ENCODE measurements at regions not wholly inside any gene's neighbourhood (a gene's known extent, or its start where the extent isn't known, plus 50 kb on each side); places are given as distances from the start of the nearest gene placed in this dataset.

DNA sequence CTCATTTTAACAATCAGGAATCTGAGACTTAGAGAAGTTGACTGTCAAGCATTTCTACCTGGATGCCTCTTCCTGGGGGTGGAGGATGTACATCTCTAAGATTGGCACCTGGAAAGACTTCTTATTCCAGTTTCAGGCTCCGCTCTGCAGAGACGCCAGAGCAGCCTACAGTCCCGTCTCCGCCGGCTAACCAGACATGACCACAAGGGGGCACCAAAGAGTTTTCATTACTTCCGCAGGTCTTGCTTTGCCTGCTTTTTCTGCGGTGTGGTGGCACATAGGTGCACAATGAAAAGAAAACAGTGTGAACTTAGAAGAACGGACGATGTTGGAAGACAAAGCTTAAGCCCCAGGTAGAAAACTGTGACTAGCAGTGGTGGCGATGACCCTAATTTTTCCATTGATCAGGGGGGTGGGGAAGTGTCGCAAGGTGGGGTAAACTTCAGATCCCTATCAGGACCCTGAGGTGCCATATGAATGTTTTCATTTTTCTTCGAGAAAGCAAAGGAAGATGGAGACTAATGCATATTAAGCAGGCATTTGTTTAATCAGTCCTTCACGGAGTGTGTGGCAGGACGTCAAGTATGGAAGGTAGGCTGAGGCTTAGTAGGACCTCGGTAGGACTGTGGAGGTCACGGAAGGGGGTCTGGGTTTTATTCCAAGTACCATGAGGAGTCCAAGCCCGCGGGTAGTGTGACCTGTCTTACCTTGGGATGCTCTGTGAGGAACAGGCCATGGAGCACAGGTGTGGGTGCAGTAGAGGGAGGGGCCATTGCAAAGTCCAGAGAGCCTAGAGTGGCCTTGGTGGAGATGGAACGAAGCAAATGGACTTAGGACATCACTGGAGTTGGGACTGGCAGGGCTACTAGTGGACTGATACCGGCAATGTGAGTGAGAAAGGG, 60.1 kb upstream of the SORCS3 start:
- no peak overlapping the region for H3K4me3 ChIP-seq
- peaks cover 0 to 5% (median 0%) of the 10 kb centered on the region in 4 donors for H3K4me1 ChIP-seq
- intact Hi-C loops (cut with DNase I) = no loop called here
- H3K36me3 ChIP-seq = no peaks in the 10 kb centered on the region
- no peaks in the 10 kb centered on the region for H3K9me3 ChIP-seq
- peaks cover 0 to 20% (median 0%) of the 10 kb centered on the region in 3 donors for H3K27me3 ChIP-seq
- TF ChIP-seq, protein P1, sequence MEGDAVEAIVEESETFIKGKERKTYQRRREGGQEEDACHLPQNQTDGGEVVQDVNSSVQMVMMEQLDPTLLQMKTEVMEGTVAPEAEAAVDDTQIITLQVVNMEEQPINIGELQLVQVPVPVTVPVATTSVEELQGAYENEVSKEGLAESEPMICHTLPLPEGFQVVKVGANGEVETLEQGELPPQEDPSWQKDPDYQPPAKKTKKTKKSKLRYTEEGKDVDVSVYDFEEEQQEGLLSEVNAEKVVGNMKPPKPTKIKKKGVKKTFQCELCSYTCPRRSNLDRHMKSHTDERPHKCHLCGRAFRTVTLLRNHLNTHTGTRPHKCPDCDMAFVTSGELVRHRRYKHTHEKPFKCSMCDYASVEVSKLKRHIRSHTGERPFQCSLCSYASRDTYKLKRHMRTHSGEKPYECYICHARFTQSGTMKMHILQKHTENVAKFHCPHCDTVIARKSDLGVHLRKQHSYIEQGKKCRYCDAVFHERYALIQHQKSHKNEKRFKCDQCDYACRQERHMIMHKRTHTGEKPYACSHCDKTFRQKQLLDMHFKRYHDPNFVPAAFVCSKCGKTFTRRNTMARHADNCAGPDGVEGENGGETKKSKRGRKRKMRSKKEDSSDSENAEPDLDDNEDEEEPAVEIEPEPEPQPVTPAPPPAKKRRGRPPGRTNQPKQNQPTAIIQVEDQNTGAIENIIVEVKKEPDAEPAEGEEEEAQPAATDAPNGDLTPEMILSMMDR (IDR thresholded peaks at IDR 0.05) = peak in 3 of 4 experiments; percentile 52 to 82 (median 62)
- no peak for TF ChIP-seq POLR2AphosphoS5 (IDR thresholded peaks at IDR 0.05)
- H3K27ac ChIP-seq = no peak overlapping the region
- DNase-seq = peak; percentile 75
- 37 to 44% methylated on average over 20 of the region's 20 CpGs for WGBS, 2 donors

DNA sequence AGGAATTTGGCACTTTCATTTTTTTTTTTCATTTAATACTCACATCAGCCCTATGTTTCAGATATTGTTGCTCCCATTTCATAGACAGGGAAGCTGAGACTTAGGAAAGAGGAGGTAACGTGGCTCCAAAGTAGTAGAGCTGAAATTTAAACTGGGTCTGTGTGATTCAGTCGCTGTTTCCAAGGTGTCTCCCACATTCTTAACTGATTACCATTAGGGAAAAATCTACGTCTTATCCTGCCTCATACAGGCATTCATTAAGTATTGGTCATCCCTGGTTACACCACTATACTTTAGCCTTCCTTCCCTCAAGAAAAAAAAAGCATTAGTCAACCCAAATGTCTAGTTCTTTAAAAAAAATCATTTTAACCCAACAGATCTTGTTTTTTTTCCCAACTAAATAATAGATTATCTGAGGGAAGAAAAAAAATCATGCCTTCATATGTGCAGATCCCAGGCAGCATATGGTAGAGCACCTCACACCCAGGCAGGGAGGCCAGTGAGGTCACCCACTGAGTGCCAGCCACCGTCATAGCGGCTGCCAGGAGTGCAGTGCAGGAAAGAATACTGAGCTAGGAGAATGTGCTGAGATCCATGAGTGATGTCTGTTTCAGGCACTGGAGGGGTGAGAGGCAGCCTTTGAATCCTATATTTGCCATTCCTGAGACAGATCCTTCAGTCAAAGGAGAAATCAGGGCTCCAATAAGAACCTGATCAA, 59.0 kb upstream of the SORCS3 start:
- 76 to 89% methylated on average over 5 of the region's 5 CpGs for WGBS, 2 donors
- TF ChIP-seq EP300 (IDR thresholded peaks at IDR 0.05) = no peak
- TF ChIP-seq, protein P1 (IDR thresholded peaks at IDR 0.05) = no peak
- no peak for TF ChIP-seq POLR2A (IDR thresholded peaks at IDR 0.05)
- TF ChIP-seq POLR2AphosphoS5 (IDR thresholded peaks at IDR 0.05) = no peak
- Histone ChIP-seq H3K4me1 (peaks cover 0 to 5% (median 0%) of the 10 kb centered on the region in 4 donors), H3K27ac (no peak overlapping the region), H3K4me3 (no peak overlapping the region), H3K9me3 (no peaks in the 10 kb centered on the region), H3K27me3 (peaks cover 0 to 20% (median 0%) of the 10 kb centered on the region in 3 donors), H3K36me3 (no peaks in the 10 kb centered on the region)
- intact Hi-C loops (cut with DNase I) = no loop called here
- DNase-seq = no peak

DNA sequence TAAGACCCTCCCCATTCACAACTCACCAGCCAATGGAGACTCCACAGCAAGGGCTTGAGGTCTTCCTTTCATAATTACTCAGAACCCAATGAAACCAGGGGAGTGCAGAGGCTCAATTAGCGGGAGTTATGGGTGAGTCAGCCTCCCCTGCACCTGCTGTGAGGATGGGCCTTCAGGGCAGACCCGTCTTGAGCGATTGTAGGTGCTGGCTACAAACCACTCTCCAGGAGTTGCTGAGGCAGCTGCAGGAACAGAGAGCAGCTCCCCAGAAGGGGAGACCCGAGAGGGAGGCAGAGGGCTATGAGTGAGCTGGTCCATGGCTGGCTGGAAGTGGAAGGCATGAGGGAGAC, 58.5 kb upstream of the SORCS3 start:
- intact Hi-C loops (cut with DNase I) = no loop called here
- 57 to 74% methylated on average over 4 of the region's 4 CpGs for WGBS, 2 donors

DNA sequence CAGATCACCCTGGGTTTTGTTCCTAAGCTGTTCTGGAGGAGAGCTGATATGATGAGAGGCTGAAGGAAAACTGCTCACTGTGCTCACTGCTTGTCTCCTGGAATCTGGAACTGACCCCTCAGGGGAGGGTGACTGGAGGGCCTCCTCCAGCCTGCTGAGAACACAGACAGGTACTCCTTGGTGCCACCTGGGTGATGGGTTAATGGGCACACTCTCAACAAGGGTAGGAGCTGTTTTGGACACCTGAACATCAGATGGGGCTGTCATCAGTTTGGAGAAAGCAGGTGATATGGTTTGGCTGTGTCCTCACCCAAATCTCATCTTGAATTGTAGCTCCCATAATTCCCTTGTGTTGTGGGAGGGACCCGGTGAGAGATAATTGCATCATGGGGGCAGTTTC, 58.1 kb upstream of the SORCS3 start:
- Histone ChIP-seq H3K4me3 (no peak overlapping the region), H3K27me3 (peaks cover 0 to 20% (median 0%) of the 10 kb centered on the region in 3 donors), H3K36me3 (no peaks in the 10 kb centered on the region), H3K4me1 (peaks cover 0 to 5% (median 0%) of the 10 kb centered on the region in 4 donors), H3K9me3 (no peaks in the 10 kb centered on the region), H3K27ac (no peak overlapping the region)
- TF ChIP-seq POLR2A (IDR thresholded peaks at IDR 0.05) = no peak
- no peak for TF ChIP-seq POLR2AphosphoS5 (IDR thresholded peaks at IDR 0.05)
- TF ChIP-seq, protein P1 (IDR thresholded peaks at IDR 0.05) = no peak
- no peak for TF ChIP-seq EP300 (IDR thresholded peaks at IDR 0.05)
- no peak for DNase-seq
- WGBS, 2 donors = 91 to 92% methylated on average over 1 of the region's 1 CpG
- intact Hi-C loops (cut with DNase I) = no loop called here

More for the DNA sequence above, 58.5 kb upstream of the SORCS3 start:
- Histone ChIP-seq H3K27me3 (peaks cover 0 to 20% (median 0%) of the 10 kb centered on the region in 3 donors), H3K9me3 (no peaks in the 10 kb centered on the region), H3K4me3 (no peak overlapping the region), H3K36me3 (no peaks in the 10 kb centered on the region), H3K27ac (no peak overlapping the region), H3K4me1 (peaks cover 0 to 5% (median 0%) of the 10 kb centered on the region in 4 donors)
- no peak for TF ChIP-seq POLR2AphosphoS5 (IDR thresholded peaks at IDR 0.05)
- no peak for TF ChIP-seq POLR2A (IDR thresholded peaks at IDR 0.05)
- TF ChIP-seq, protein P1 (IDR thresholded peaks at IDR 0.05) = no peak
- no peak for TF ChIP-seq EP300 (IDR thresholded peaks at IDR 0.05)
- no peak for DNase-seq
